WERI-Rb-1 (cell line): ENCODE measurements at regions not wholly inside any gene's neighbourhood (a gene's known extent, or its start where the extent isn't known, plus 50 kb on each side); places are given as distances from the start of the nearest gene placed in this dataset.

Source experiments
- DNase-seq: peaks from one replicate; pipeline ENCODE4 v3.0.0-alpha.2; 2020
- H3K27ac ChIP-seq: fragments of 250-450 bp; sonication (Bioruptor Pico); 2 replicates; pipeline ENCODE4 v1.5.1; 2020; ENCODE audit warnings: mild to moderate bottlenecking, moderate library complexity
- H3K27me3 ChIP-seq: fragments of 250-450 bp; sonication (Bioruptor Pico); 2 replicates; pipeline ENCODE4 v1.5.1; 2021; ENCODE audit warnings: mild to moderate bottlenecking, low read depth, moderate library complexity; ENCODE audit not compliant: insufficient read depth, severe bottlenecking
- H3K36me3 ChIP-seq: fragments of 250-450 bp; sonication (Bioruptor Pico); 2 replicates; pipeline ENCODE4 v1.5.1; 2020; ENCODE audit warnings: mild to moderate bottlenecking, moderate library complexity
- H3K4me3 ChIP-seq: 2 replicates; pipeline ENCODE4 v1.5.1; 2011; ENCODE audit warnings: low read depth, mild to moderate bottlenecking, control low read depth, low read length
- H3K9me3 ChIP-seq: fragments of 250-450 bp; sonication (Bioruptor Pico); 2 replicates; pipeline ENCODE4 v1.5.1; 2021; ENCODE audit warnings: mild to moderate bottlenecking, moderate library complexity; ENCODE audit not compliant: severe bottlenecking
- TF ChIP-seq, protein P1 (sequence below): IDR thresholded peaks from 2 replicates; pipeline ENCODE4 v1.5.1; 2011; ENCODE audit warnings: low read depth, mild to moderate bottlenecking, control low read depth, inconsistent platforms, low read length

- DNase-seq, result no peak
- TF ChIP-seq, protein P1, sequence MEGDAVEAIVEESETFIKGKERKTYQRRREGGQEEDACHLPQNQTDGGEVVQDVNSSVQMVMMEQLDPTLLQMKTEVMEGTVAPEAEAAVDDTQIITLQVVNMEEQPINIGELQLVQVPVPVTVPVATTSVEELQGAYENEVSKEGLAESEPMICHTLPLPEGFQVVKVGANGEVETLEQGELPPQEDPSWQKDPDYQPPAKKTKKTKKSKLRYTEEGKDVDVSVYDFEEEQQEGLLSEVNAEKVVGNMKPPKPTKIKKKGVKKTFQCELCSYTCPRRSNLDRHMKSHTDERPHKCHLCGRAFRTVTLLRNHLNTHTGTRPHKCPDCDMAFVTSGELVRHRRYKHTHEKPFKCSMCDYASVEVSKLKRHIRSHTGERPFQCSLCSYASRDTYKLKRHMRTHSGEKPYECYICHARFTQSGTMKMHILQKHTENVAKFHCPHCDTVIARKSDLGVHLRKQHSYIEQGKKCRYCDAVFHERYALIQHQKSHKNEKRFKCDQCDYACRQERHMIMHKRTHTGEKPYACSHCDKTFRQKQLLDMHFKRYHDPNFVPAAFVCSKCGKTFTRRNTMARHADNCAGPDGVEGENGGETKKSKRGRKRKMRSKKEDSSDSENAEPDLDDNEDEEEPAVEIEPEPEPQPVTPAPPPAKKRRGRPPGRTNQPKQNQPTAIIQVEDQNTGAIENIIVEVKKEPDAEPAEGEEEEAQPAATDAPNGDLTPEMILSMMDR, result no peak
Measured at GRCh38 chr3:168844894-168845482, 749.3 kb upstream of the GOLIM4 start.

GRCh38 chr3:168844472-168844871, 748.7 kb upstream of the GOLIM4 start:
- DNase-seq, result no peak
- Histone ChIP-seq H3K27ac (no peak overlapping the region), H3K4me3 (no peak overlapping the region)

More at GRCh38 chr3:168844894-168845482, 749.3 kb upstream of the GOLIM4 start:
- Histone ChIP-seq H3K27ac (no peak overlapping the region), H3K9me3 (no peaks in the 10 kb centered on the region), H3K27me3 (peaks cover 8% of the 10 kb centered on the region), H3K36me3 (no peaks in the 10 kb centered on the region), H3K4me3 (no peak overlapping the region)

GRCh38 chr3:168843481-168843880, 747.8 kb upstream of the GOLIM4 start:
- Histone ChIP-seq H3K27me3 (peaks cover 8% of the 10 kb centered on the region), H3K36me3 (no peaks in the 10 kb centered on the region), H3K9me3 (no peaks in the 10 kb centered on the region), H3K27ac (no peak overlapping the region), H3K4me3 (no peak overlapping the region)
- DNase-seq, result no peak
- TF ChIP-seq, protein P1, result no peak

More at GRCh38 chr3:168844472-168844871, 748.7 kb upstream of the GOLIM4 start:
- no peaks in the 10 kb centered on the region for H3K9me3 ChIP-seq
- TF ChIP-seq, protein P1, result no peak
- no peaks in the 10 kb centered on the region for H3K36me3 ChIP-seq
- H3K27me3 ChIP-seq, result peaks cover 8% of the 10 kb centered on the region

GRCh38 chr3:168839653-168840052, 743.9 kb upstream of the GOLIM4 start:
- no peaks in the 10 kb centered on the region for H3K27me3 ChIP-seq
- no peaks in the 10 kb centered on the region for H3K9me3 ChIP-seq
- TF ChIP-seq, protein P1, result no peak
- no peaks in the 10 kb centered on the region for H3K36me3 ChIP-seq
- no peak for DNase-seq
- no peak overlapping the region for H3K4me3 ChIP-seq
- no peak overlapping the region for H3K27ac ChIP-seq

DNA sequence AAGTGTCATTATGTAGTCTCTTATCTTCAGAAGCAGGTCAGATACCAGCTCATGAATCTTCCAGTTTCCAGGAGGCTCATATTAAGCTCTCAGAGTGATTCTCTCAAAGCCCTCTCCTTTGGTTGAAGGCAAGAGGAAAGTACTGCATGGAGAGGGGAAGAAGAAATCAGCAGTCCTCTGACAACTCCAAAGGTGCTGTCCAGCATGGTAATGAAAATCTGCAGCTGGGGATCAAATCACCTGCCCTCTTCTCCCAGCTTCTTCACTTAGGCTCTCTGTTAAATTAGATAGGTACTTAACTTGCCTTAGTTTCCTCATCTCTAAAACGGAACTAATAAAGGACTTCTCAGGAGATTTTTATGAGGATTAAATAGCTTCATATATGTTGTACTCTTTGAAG, 738.8 kb upstream of the GOLIM4 start:
- TF ChIP-seq, protein P1, result no peak
- H3K27ac ChIP-seq, result no peak overlapping the region
- H3K9me3 ChIP-seq, result no peaks in the 10 kb centered on the region
- no peak overlapping the region for H3K4me3 ChIP-seq
- H3K36me3 ChIP-seq, result no peaks in the 10 kb centered on the region
- H3K27me3 ChIP-seq, result no peaks in the 10 kb centered on the region
- no peak for DNase-seq

DNA sequence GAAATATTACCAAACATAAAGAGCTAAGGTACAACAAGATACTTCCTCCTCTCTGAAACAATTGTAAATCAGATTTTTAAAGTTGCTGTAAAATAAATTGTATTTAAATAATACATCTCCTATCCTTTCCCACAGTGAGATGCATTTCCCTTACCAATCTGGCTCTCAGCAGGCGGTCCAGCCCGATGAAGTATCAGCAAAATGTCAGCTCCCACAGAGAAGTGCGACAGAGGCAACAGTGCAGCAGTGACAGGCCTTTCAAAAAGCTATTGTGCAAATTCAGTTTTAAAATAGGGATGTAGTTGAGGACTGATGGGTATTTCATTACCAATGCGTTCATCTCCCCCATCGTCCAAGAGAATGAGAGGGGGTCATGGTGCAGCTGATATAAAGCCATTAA, 733.2 kb upstream of the GOLIM4 start:
- TF ChIP-seq, protein P1, result no peak
- Histone ChIP-seq H3K4me3 (no peak overlapping the region), H3K9me3 (no peaks in the 10 kb centered on the region), H3K27me3 (no peaks in the 10 kb centered on the region), H3K27ac (no peak overlapping the region), H3K36me3 (no peaks in the 10 kb centered on the region)
- DNase-seq, result no peak
